DND-41 (cell line): ENCODE measurements at regions not wholly inside any gene's neighbourhood (a gene's known extent, or its start where the extent isn't known, plus 50 kb on each side); places are given as distances from the start of the nearest gene placed in this dataset.

ENCODE experiments used
- ATAC-seq: fragments of 200-7000 bp; cut with Tn5 transposase; 3 replicates; pipeline ENCODE4 v1.9.1; 2021; ENCODE audit warnings: low read depth; ENCODE audit not compliant: insufficient read depth
- DNase-seq: peaks from one replicate; pipeline ENCODE4 v3.0.0-alpha.2; 2020
- H2AFZ ChIP-seq: 2 replicates; pipeline ENCODE4 v1.6.0; 2012; ENCODE audit warnings: low read depth, low read length
- H3K27ac ChIP-seq: 2 replicates; pipeline ENCODE4 v1.5.1; 2012; ENCODE audit warnings: low read length, inconsistent platforms
- H3K27me3 ChIP-seq: fragments of 200-600 bp; sonication (generic); 2 replicates; pipeline ENCODE4 v1.6.0; 2012; ENCODE audit warnings: low read length, mild to moderate bottlenecking, inconsistent platforms; ENCODE audit not compliant: insufficient read depth, poor library complexity
- H3K36me3 ChIP-seq: 2 replicates; pipeline ENCODE4 v1.5.1; 2012; ENCODE audit warnings: low read length, inconsistent platforms; ENCODE audit not compliant: insufficient read depth
- H3K4me1 ChIP-seq: 2 replicates; pipeline ENCODE4 v1.5.1; 2012; ENCODE audit warnings: mild to moderate bottlenecking, low read length; ENCODE audit not compliant: insufficient read depth
- H3K4me2 ChIP-seq: 2 replicates; pipeline ENCODE4 v1.6.0; 2012; ENCODE audit warnings: mild to moderate bottlenecking, moderate library complexity, low read length, inconsistent platforms; ENCODE audit not compliant: insufficient read depth
- H3K4me3 ChIP-seq, 2 experiments: fragments of 200-600 bp in 1 of 2; shearing (Covaris generic) in 1 of 2; 2 replicates each; pipeline ENCODE4 v1.5.1; 2012 to 2016; ENCODE audit warnings: inconsistent platforms in 2 of 2, low read length in 2 of 2, mild to moderate bottlenecking in 2 of 2, low read depth in 1 of 2, moderate library complexity in 1 of 2
- H3K79me2 ChIP-seq: 2 replicates; pipeline ENCODE4 v1.6.0; 2012; ENCODE audit warnings: low read length, inconsistent platforms; ENCODE audit not compliant: insufficient read depth
- H3K9ac ChIP-seq: 2 replicates; pipeline ENCODE4 v1.6.0; 2012; ENCODE audit warnings: low read depth, mild to moderate bottlenecking, inconsistent platforms, low read length, moderate library complexity
- H3K9me3 ChIP-seq: 2 replicates; pipeline ENCODE4 v1.5.1; 2012; ENCODE audit warnings: low read length, moderate library complexity, mild to moderate bottlenecking, inconsistent platforms; ENCODE audit not compliant: insufficient read depth, severe bottlenecking
- H4K20me1 ChIP-seq: 2 replicates; pipeline ENCODE4 v1.6.0; 2012; ENCODE audit warnings: low read length; ENCODE audit not compliant: insufficient read depth
- EZH2 ChIP-seq: IDR thresholded peaks from 3 replicates; pipeline ENCODE4 v1.6.1; 2012; ENCODE audit warnings: borderline replicate concordance, low read depth, mild to moderate bottlenecking, moderate library complexity, low read length, inconsistent platforms; ENCODE audit not compliant: severe bottlenecking
- TF ChIP-seq, protein P1 (sequence below): IDR thresholded peaks from 2 replicates; pipeline ENCODE4 v1.5.1; 2012; ENCODE audit warnings: borderline replicate concordance, low read length, moderate library complexity, mild to moderate bottlenecking; ENCODE audit not compliant: poor library complexity, severe bottlenecking; ENCODE audit errors: extremely low read depth

DNA sequence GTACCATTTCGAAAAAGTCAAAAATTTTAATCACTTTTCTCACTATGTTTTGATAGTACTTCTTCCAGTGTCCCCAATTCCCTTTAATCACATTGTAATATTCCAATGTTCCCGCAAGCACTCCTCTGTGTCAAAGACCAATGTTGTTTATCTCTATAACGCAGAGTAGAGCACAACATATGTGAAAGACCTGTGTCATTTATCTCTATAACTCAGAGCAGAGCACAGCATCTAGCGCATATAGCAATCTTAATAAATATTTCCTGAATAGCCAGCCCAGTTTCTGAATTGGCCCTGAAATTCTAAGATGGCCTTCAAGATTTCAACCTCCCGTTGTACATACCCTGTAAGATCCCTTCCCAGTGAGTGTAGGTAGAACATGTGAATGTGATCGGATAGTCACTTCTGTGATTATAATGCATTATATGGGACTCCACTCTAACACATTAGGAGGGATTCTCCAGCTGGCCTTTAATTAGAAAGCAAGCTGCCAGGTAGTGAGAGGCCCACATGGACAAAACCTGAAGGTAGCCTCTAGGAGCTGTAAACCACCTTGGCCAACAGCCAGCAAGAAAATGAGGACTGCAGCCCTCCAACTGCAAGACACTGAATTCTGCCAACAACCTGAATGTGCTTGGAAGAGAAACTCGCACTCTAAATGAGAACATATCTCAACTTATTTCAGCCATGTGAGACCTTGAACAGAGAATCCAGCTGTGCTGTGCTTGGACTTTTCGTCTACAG, 238.8 kb upstream of the SYT10 start:
- H3K36me3 ChIP-seq: no peaks in the 10 kb centered on the region
- TF ChIP-seq, protein P1, sequence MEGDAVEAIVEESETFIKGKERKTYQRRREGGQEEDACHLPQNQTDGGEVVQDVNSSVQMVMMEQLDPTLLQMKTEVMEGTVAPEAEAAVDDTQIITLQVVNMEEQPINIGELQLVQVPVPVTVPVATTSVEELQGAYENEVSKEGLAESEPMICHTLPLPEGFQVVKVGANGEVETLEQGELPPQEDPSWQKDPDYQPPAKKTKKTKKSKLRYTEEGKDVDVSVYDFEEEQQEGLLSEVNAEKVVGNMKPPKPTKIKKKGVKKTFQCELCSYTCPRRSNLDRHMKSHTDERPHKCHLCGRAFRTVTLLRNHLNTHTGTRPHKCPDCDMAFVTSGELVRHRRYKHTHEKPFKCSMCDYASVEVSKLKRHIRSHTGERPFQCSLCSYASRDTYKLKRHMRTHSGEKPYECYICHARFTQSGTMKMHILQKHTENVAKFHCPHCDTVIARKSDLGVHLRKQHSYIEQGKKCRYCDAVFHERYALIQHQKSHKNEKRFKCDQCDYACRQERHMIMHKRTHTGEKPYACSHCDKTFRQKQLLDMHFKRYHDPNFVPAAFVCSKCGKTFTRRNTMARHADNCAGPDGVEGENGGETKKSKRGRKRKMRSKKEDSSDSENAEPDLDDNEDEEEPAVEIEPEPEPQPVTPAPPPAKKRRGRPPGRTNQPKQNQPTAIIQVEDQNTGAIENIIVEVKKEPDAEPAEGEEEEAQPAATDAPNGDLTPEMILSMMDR: no peak
- TF ChIP-seq EZH2: no peak
- no peak overlapping the region for H3K4me2 ChIP-seq
- no peak overlapping the region for H3K9ac ChIP-seq
- H3K4me1 ChIP-seq: no peaks in the 10 kb centered on the region
- no peak overlapping the region for H3K27ac ChIP-seq
- H3K9me3 ChIP-seq: no peaks in the 10 kb centered on the region
- H2AFZ ChIP-seq: no peak overlapping the region
- no peaks in the 10 kb centered on the region for H4K20me1 ChIP-seq
- no peak overlapping the region for H3K4me3 ChIP-seq
- ATAC-seq (no peak), DNase-seq (no peak)
- H3K27me3 ChIP-seq: no peaks in the 10 kb centered on the region
- H3K79me2 ChIP-seq: no peaks in the 10 kb centered on the region

DNA sequence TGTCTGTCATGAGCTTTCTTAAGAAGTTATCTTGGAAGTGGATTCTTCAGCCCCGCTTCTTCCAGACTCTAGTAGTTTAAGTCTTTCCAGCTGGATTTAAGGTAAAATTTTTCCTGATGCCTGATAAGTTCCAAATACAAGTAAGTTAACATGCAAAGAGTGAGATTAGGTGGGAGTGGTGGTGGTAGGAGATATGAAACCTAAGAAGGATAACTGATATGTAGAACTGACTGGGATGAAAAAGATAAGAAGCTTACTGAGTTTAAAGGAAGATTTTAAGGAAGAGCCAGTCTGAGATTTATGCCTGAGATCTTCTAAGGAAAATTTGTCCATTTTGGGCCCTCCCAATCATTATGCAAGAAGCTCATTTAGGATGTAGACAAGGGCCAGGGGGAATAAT, 250.9 kb upstream of the SYT10 start:
- no peak for ATAC-seq
- DNase-seq: no peak
- Histone ChIP-seq H3K4me3 (no peak overlapping the region), H3K36me3 (no peaks in the 10 kb centered on the region), H3K79me2 (no peaks in the 10 kb centered on the region), H3K4me1 (no peaks in the 10 kb centered on the region), H3K4me2 (no peak overlapping the region), H3K9ac (no peak overlapping the region), H2AFZ (no peak overlapping the region), H4K20me1 (no peaks in the 10 kb centered on the region), H3K27ac (no peak overlapping the region), H3K9me3 (no peaks in the 10 kb centered on the region), H3K27me3 (no peaks in the 10 kb centered on the region)
- no peak for TF ChIP-seq EZH2
- TF ChIP-seq, protein P1: no peak

DNA sequence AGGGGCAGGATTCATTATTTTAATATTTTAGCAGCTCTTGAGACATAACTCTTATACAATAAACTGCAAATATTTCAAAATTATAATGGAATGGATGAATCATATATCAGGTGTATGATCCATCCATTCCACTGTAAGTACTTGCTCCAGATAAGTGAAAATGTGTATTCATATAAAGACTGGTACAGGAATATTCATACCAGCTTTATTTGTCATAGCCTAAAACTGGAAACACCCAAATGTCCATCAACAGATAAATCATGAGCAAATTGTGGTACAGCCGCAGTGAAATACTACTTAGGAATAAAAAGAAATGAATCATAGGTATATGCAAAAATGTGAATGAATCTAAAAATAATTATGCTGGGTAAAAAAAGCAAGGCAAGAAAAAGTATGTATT, 263.6 kb upstream of the SYT10 start:
- Histone ChIP-seq H3K79me2 (no peaks in the 10 kb centered on the region), H3K9me3 (no peaks in the 10 kb centered on the region), H3K36me3 (no peaks in the 10 kb centered on the region), H3K9ac (no peak overlapping the region), H3K27me3 (no peaks in the 10 kb centered on the region), H3K27ac (no peak overlapping the region), H2AFZ (no peak overlapping the region), H3K4me2 (no peak overlapping the region), H3K4me3 (no peak overlapping the region), H3K4me1 (no peaks in the 10 kb centered on the region), H4K20me1 (no peaks in the 10 kb centered on the region)
- DNase-seq (no peak), ATAC-seq (no peak)
- TF ChIP-seq EZH2: no peak
- TF ChIP-seq, protein P1: no peak
